CD4-positive, alpha-beta T cell (primary cell): ENCODE measurements at regions not wholly inside any gene's neighbourhood (a gene's known extent, or its start where the extent isn't known, plus 50 kb on each side); places are given as distances from the start of the nearest gene placed in this dataset.

Experiments used
- ATAC-seq: fragments of 200-7000 bp; cut with Tn5 transposase; one replicate; pipeline ENCODE4 v1.10.0; 2022; ENCODE audit warnings: mild to moderate bottlenecking; ENCODE audit not compliant: poor library complexity
- CTCF ChIA-PET: fragments of 350-600 bp; sonication (Branson Sonifier 250); formaldehyde crosslinking; loops from one replicate; lab custom pipeline; 2021; ENCODE audit warnings: antibody characterized with exemption, inconsistent platforms; lab: Charles Lee
- POLR2A ChIA-PET: fragments of 350-600 bp; sonication (Branson Sonifier 250); formaldehyde crosslinking; loops from one replicate; lab custom pipeline; 2021; ENCODE audit warnings: antibody characterized with exemption, inconsistent platforms; lab: Charles Lee
- DNase-seq, 14 experiments: peaks; one replicate each; pipeline ENCODE4 v3.0.0-alpha.2; 2013 to 2020; ENCODE audit warnings: mixed read lengths in 2 of 14
- H3K27ac ChIP-seq, 2 donors: one replicate each; pipeline versions ENCODE4 v1.5.1 to v1.7.0; 2013; ENCODE audit warnings: low read length in 2 of 2, low read depth in 1 of 2, mild to moderate bottlenecking in 1 of 2
- H3K27me3 ChIP-seq, 2 experiments: 1 replicate in 1 of 2; 2 replicates in 1 of 2; pipeline versions ENCODE4 v1.6.1 to v1.7.0; 2013; ENCODE audit warnings: low read length in 2 of 2, control low read depth in 1 of 2, mild to moderate bottlenecking in 1 of 2, moderate library complexity in 1 of 2; ENCODE audit not compliant: insufficient read depth in 2 of 2, control insufficient read depth in 1 of 2
- H3K36me3 ChIP-seq: one replicate; pipeline ENCODE4 v1.6.1; 2013; ENCODE audit warnings: low read length, control low read depth; ENCODE audit not compliant: insufficient read depth
- H3K4me1 ChIP-seq: one replicate; pipeline ENCODE4 v1.6.1; 2013; ENCODE audit warnings: low read length, control low read depth; ENCODE audit not compliant: insufficient read depth
- H3K4me3 ChIP-seq: one replicate; pipeline ENCODE4 v1.5.1; 2013; ENCODE audit warnings: mild to moderate bottlenecking, low read length, moderate library complexity
- H3K9me3 ChIP-seq, 2 experiments: 1 replicate in 1 of 2; 2 replicates in 1 of 2; pipeline versions ENCODE4 v1.6.1 to v1.7.0; 2013; ENCODE audit warnings: low read length in 2 of 2, mild to moderate bottlenecking in 2 of 2, control low read depth in 1 of 2, moderate library complexity in 1 of 2; ENCODE audit not compliant: control insufficient read depth in 1 of 2, insufficient read depth in 1 of 2
- H3K27ac Mint-ChIP-seq: one replicate; pipeline ENCODE4 v1.8.0; 2020; ENCODE audit warnings: mixed read lengths
- H3K27me3 Mint-ChIP-seq: one replicate; pipeline ENCODE4 v1.8.0; 2021; ENCODE audit warnings: mixed read lengths
- H3K36me3 Mint-ChIP-seq: one replicate; pipeline ENCODE4 v1.8.0; 2021; ENCODE audit warnings: low read depth, mixed read lengths
- H3K4me1 Mint-ChIP-seq: one replicate; pipeline ENCODE4 v1.8.0; 2021; ENCODE audit warnings: low read depth, mixed read lengths
- H3K4me3 Mint-ChIP-seq: one replicate; pipeline ENCODE4 v1.8.0; 2020; ENCODE audit warnings: mild to moderate bottlenecking, mixed read lengths
- H3K9me3 Mint-ChIP-seq: one replicate; pipeline ENCODE4 v1.8.0; 2020; ENCODE audit warnings: mixed read lengths
- CTCF ChIP-seq: fragments of 200-600 bp; IDR thresholded peaks from one replicate; pipeline ENCODE4 v1.8.0; 2022; ENCODE audit warnings: antibody characterized with exemption, mild to moderate bottlenecking
- intact Hi-C, 2 experiments: fragments of 100-400 bp; cut with DNase I in 1 of 2; cut with micrococcal nuclease in 1 of 2; formaldehyde crosslinking; loops; one replicate each; pipeline versions ENCODE4 v1.15.1 to v1.9.0; 2023 to 2025; cut with DNase I, micrococcal nuclease

- Mint-ChIP-seq H3K36me3 (no peaks in the 10 kb centered on the region), H3K4me3 (no peak overlapping the region), H3K9me3 (peaks cover 9% of the 10 kb centered on the region), H3K27ac (no peak overlapping the region), H3K27me3 (peaks cover 2% of the 10 kb centered on the region), H3K4me1 (no peaks in the 10 kb centered on the region)
- no peak overlapping the region for H3K4me3 ChIP-seq
- H3K4me1 ChIP-seq: no peaks in the 10 kb centered on the region
- TF ChIP-seq CTCF: no peak
- H3K27ac ChIP-seq: no peak overlapping the region
- H3K36me3 ChIP-seq: no peaks in the 10 kb centered on the region
- H3K9me3 ChIP-seq: peaks cover 0 to 14% of the 10 kb centered on the region in 2 experiments
- DNase-seq: no peak
- intact Hi-C loops: no loop called here
- ChIA-PET POLR2A (no interaction called here), CTCF (no interaction called here)
- no peak for ATAC-seq
- no peaks in the 10 kb centered on the region for H3K27me3 ChIP-seq
Observed at GRCh38 chr3:106756901-106757300, 620.3 kb upstream of the CCDC54 start.

GRCh38 chr3:106758459-106758858 lies 618.8 kb upstream of the CCDC54 start:
- no peak for ATAC-seq
- Histone ChIP-seq H3K4me1 (no peaks in the 10 kb centered on the region), H3K27me3 (no peaks in the 10 kb centered on the region), H3K36me3 (no peaks in the 10 kb centered on the region), H3K4me3 (no peak overlapping the region), H3K27ac (no peak overlapping the region), H3K9me3 (peaks cover 0 to 8% of the 10 kb centered on the region in 2 experiments)
- POLR2A ChIA-PET: no interaction called here
- DNase-seq: no peak
- CTCF ChIA-PET: no interaction called here
- TF ChIP-seq CTCF: no peak
- H3K27me3 Mint-ChIP-seq: no peaks in the 10 kb centered on the region
- H3K27ac Mint-ChIP-seq: no peak overlapping the region
- no peaks in the 10 kb centered on the region for H3K4me1 Mint-ChIP-seq
- no peak overlapping the region for H3K4me3 Mint-ChIP-seq
- peaks cover 9% of the 10 kb centered on the region for H3K9me3 Mint-ChIP-seq
- intact Hi-C loops: no loop called here
- no peaks in the 10 kb centered on the region for H3K36me3 Mint-ChIP-seq

GRCh38 chr3:106759731-106760130 lies 617.5 kb upstream of the CCDC54 start:
- Histone ChIP-seq H3K36me3 (no peaks in the 10 kb centered on the region), H3K27ac (no peak overlapping the region), H3K27me3 (no peaks in the 10 kb centered on the region), H3K4me1 (no peaks in the 10 kb centered on the region), H3K4me3 (no peak overlapping the region), H3K9me3 (peaks cover 0 to 6% of the 10 kb centered on the region in 2 experiments)
- H3K27ac Mint-ChIP-seq: no peak overlapping the region
- ATAC-seq (no peak), DNase-seq (no peak)
- TF ChIP-seq CTCF: no peak
- intact Hi-C loops: no loop called here
- no peak overlapping the region for H3K4me3 Mint-ChIP-seq
- peaks cover 5% of the 10 kb centered on the region for H3K9me3 Mint-ChIP-seq
- no peaks in the 10 kb centered on the region for H3K36me3 Mint-ChIP-seq
- H3K4me1 Mint-ChIP-seq: no peaks in the 10 kb centered on the region
- CTCF ChIA-PET: no interaction called here
- POLR2A ChIA-PET: no interaction called here
- H3K27me3 Mint-ChIP-seq: no peaks in the 10 kb centered on the region
